PC-3 (cell line): ENCODE measurements at regions not wholly inside any gene's neighbourhood (a gene's known extent, or its start where the extent isn't known, plus 50 kb on each side); places are given as distances from the start of the nearest gene placed in this dataset.

Source experiments
- ATAC-seq: fragments of 200-7000 bp; cut with Tn5 transposase; 2 replicates; pipeline ENCODE4 v1.9.1; 2020; ENCODE audit warnings: mild to moderate bottlenecking, moderate library complexity
- BruUV-seq: library from RNA; stranded (reverse); fragments of 400-500 nt; replicated peaks from 2 replicates; lab custom pipeline; 2021; lab: Mats Ljungman, UMichigan
- CTCF ChIA-PET: fragments of 300-600 bp; sonication (Branson Sonifier 250); formaldehyde crosslinking; loops from one replicate; lab custom pipeline; 2022; ENCODE audit warnings: antibody characterized with exemption; lab: Charles Lee
- POLR2A ChIA-PET: fragments of 300-600 bp; sonication (Branson Sonifier 250); formaldehyde crosslinking; loops from one replicate; lab custom pipeline; 2022; ENCODE audit warnings: antibody characterized with exemption; ENCODE audit not compliant: unreplicated experiment; lab: Charles Lee
- DNase-seq: peaks from one replicate; pipeline ENCODE4 v3.0.0-alpha.2; 2015
- H2AFZ ChIP-seq: fragments of 300-600 bp; sonication (generic); 2 replicates; pipeline ENCODE4 v1.6.0; 2016; ENCODE audit warnings: antibody characterized with exemption, low read length
- H3F3A ChIP-seq: fragments of 300-600 bp; sonication (generic); one replicate; pipeline ENCODE4 v1.6.0; 2017; ENCODE audit warnings: antibody characterized with exemption, low read length, control low read depth, mild to moderate bottlenecking; ENCODE audit not compliant: unreplicated experiment
- H3K27ac ChIP-seq: fragments of 300-600 bp; sonication (generic); 2 replicates; pipeline ENCODE4 v1.5.1; 2016; ENCODE audit warnings: mild to moderate bottlenecking, low read length
- H3K27me3 ChIP-seq: fragments of 300-600 bp; sonication (generic); 2 replicates; pipeline ENCODE4 v1.6.1; 2016; ENCODE audit warnings: low read length, mixed read lengths
- H3K36me3 ChIP-seq: fragments of 300-600 bp; sonication (generic); 2 replicates; pipeline ENCODE4 v1.6.1; 2016; ENCODE audit warnings: low read depth, mixed run types, low read length, mixed read lengths
- H3K4me1 ChIP-seq: fragments of 300-600 bp; sonication (generic); 2 replicates; pipeline ENCODE4 v1.5.1; 2016; ENCODE audit warnings: low read length; ENCODE audit not compliant: insufficient read depth
- H3K4me2 ChIP-seq: fragments of 300-600 bp; sonication (generic); 2 replicates; pipeline ENCODE4 v1.6.0; 2016; ENCODE audit warnings: low read length
- H3K4me3 ChIP-seq: fragments of 300-600 bp; sonication (generic); 2 replicates; pipeline ENCODE4 v1.5.1; 2016; ENCODE audit warnings: mild to moderate bottlenecking, low read length, mixed read lengths
- H3K79me2 ChIP-seq: fragments of 300-600 bp; sonication (generic); 2 replicates; pipeline ENCODE4 v1.6.1; 2017; ENCODE audit warnings: low read length, mixed read lengths
- H3K9ac ChIP-seq: fragments of 300-600 bp; sonication (generic); 2 replicates; pipeline ENCODE4 v1.6.0; 2016; ENCODE audit warnings: mild to moderate bottlenecking, low read length
- H3K9me2 ChIP-seq: fragments of 300-600 bp; sonication (generic); replicated peaks from 2 replicates; pipeline ENCODE4 v1.6.1; 2016; ENCODE audit warnings: mixed run types, low read length, mixed read lengths
- H3K9me3 ChIP-seq: fragments of 300-600 bp; sonication (generic); 2 replicates; pipeline ENCODE4 v1.6.1; 2016; ENCODE audit warnings: low read length, mixed read lengths
- H4K20me1 ChIP-seq: fragments of 300-600 bp; sonication (generic); 2 replicates; pipeline ENCODE4 v1.6.1; 2016; ENCODE audit warnings: low read length, mixed read lengths
- CTCF ChIP-seq: fragments of 300-600 bp; sonication (generic); conservative IDR thresholded peaks from 2 replicates; pipeline ENCODE4 v1.5.1; 2017; ENCODE audit warnings: antibody characterized with exemption, low read depth, mild to moderate bottlenecking, low read length
- EZH2 ChIP-seq: fragments of 300-600 bp; sonication (generic); IDR thresholded peaks from one replicate; pipeline ENCODE4 v1.6.1; 2017; ENCODE audit warnings: antibody characterized with exemption, mild to moderate bottlenecking, low read length; ENCODE audit not compliant: unreplicated experiment
- EZH2phosphoT487 ChIP-seq: fragments of 300-600 bp; sonication (generic); IDR thresholded peaks from 2 replicates; pipeline ENCODE4 v1.6.1; 2018; ENCODE audit warnings: mild to moderate bottlenecking, antibody characterized with exemption, low read length, borderline replicate concordance
- intact Hi-C: fragments of 100-400 bp; cut with micrococcal nuclease; formaldehyde crosslinking; loops from 2 replicates; pipeline ENCODE4 v1.9.0; 2023

- H3K9me2 ChIP-seq: no peaks in the 10 kb centered on the region
- H3K9me3 ChIP-seq: no peaks in the 10 kb centered on the region
- no peaks in the 10 kb centered on the region for H3K27me3 ChIP-seq
- ChIA-PET CTCF (no interaction called here), POLR2A (no interaction called here)
- no peak for TF ChIP-seq EZH2phosphoT487
- intact Hi-C loops: no loop called here
- peaks cover 29% of the 10 kb centered on the region for H3K4me1 ChIP-seq
- no peak overlapping the region for H3K4me3 ChIP-seq
- no peak for ATAC-seq
- no peaks in the 10 kb centered on the region for H3K36me3 ChIP-seq
- peaks cover 13% of the 10 kb centered on the region for H3F3A ChIP-seq
- no peak overlapping the region for H3K27ac ChIP-seq
- H2AFZ ChIP-seq: no peak overlapping the region
- BruUV-seq: no TSS peak
- H3K9ac ChIP-seq: no peak overlapping the region
- DNase-seq: no peak
- H3K4me2 ChIP-seq: no peak overlapping the region
- H4K20me1 ChIP-seq: no peaks in the 10 kb centered on the region
- no peaks in the 10 kb centered on the region for H3K79me2 ChIP-seq
Measured at GRCh38 chr1:19015476-19015875, 59.0 kb upstream of the IFFO2 start.

- ATAC-seq (no peak), DNase-seq (no peak)
- BruUV-seq: no TSS peak
- Histone ChIP-seq H3K9me2 (no peaks in the 10 kb centered on the region), H3K36me3 (no peaks in the 10 kb centered on the region), H3K4me1 (peaks cover 36% of the 10 kb centered on the region), H3K9ac (no peak overlapping the region), H3K9me3 (no peaks in the 10 kb centered on the region), H4K20me1 (no peaks in the 10 kb centered on the region), H3K4me2 (no peak overlapping the region), H3K79me2 (no peaks in the 10 kb centered on the region), H3F3A (peaks cover 20% of the 10 kb centered on the region), H3K4me3 (no peak overlapping the region), H3K27me3 (no peaks in the 10 kb centered on the region), H2AFZ (no peak overlapping the region), H3K27ac (no peak overlapping the region)
- POLR2A ChIA-PET: no interaction called here
- intact Hi-C loops: loop anchor here (5.0 kb wide), 1 partner anchor 92 kb away; no protein-coding TSS in a partner anchor
- CTCF ChIA-PET: no interaction called here
- TF ChIP-seq CTCF: no peak
- TF ChIP-seq EZH2phosphoT487: no peak
- no peak for TF ChIP-seq EZH2
Measured at GRCh38 chr1:19014765-19015164, 58.3 kb upstream of the IFFO2 start.

GRCh38 chr1:19013826-19014548 lies 57.5 kb upstream of the IFFO2 start:
- H3K36me3 ChIP-seq: no peaks in the 10 kb centered on the region
- H3K4me2 ChIP-seq: no peak overlapping the region
- BruUV-seq: no TSS peak
- H3K9me2 ChIP-seq: no peaks in the 10 kb centered on the region
- POLR2A ChIA-PET: no interaction called here
- peaks cover 20% of the 10 kb centered on the region for H3F3A ChIP-seq
- H3K9me3 ChIP-seq: no peaks in the 10 kb centered on the region
- no peak overlapping the region for H3K9ac ChIP-seq
- H3K4me1 ChIP-seq: peaks cover 43% of the 10 kb centered on the region
- ATAC-seq (no peak), DNase-seq (no peak)
- H3K27me3 ChIP-seq: no peaks in the 10 kb centered on the region
- H3K4me3 ChIP-seq: no peak overlapping the region
- CTCF ChIA-PET: no interaction called here
- H4K20me1 ChIP-seq: no peaks in the 10 kb centered on the region
- H3K27ac ChIP-seq: no peak overlapping the region
- TF ChIP-seq EZH2 (no peak), CTCF (no peak), EZH2phosphoT487 (no peak)
- no peaks in the 10 kb centered on the region for H3K79me2 ChIP-seq
- intact Hi-C loops: loop anchor here (5.0 kb wide), 1 partner anchor 92 kb away; no protein-coding TSS in a partner anchor
- no peak overlapping the region for H2AFZ ChIP-seq
